HCT116 (cell line): ENCODE measurements at regions not wholly inside any gene's neighbourhood (a gene's known extent, or its start where the extent isn't known, plus 50 kb on each side); places are given as distances from the start of the nearest gene placed in this dataset.

ENCODE experiments used
- ATF3 ChIP-seq: IDR thresholded peaks from 2 replicates; pipeline ENCODE4 v1.6.1; 2012
- CEBPB ChIP-seq: IDR thresholded peaks from 2 replicates; pipeline ENCODE4 v1.6.1; 2012; ENCODE audit warnings: low read depth
- EZH2 ChIP-seq: fragments of 200-600 bp; sonication (generic); IDR thresholded peaks from 2 replicates; pipeline ENCODE4 v1.6.1; 2017; ENCODE audit warnings: antibody characterized with exemption, mixed run types
- POLR2A ChIP-seq: IDR thresholded peaks from 2 replicates; pipeline ENCODE4 v1.7.0; 2011; ENCODE audit warnings: borderline replicate concordance; ENCODE audit not compliant: insufficient read depth, insufficient read length; ENCODE audit errors: extremely low read depth
- SP1 ChIP-seq: IDR thresholded peaks from 2 replicates; pipeline ENCODE4 v1.6.1; 2012; ENCODE audit warnings: low read depth
- YY1 ChIP-seq: IDR thresholded peaks from 2 replicates; pipeline ENCODE4 v1.6.1; 2011; ENCODE audit warnings: low read length, low read depth, moderate library complexity, mild to moderate bottlenecking; ENCODE audit not compliant: insufficient replicate concordance; ENCODE audit errors: extremely low read depth
- TF ChIP-seq, protein P1 (sequence below), 3 experiments: fragments of 200-600 bp in 1 of 3; sonication (generic) in 1 of 3; IDR thresholded peaks in 2 of 3; conservative IDR thresholded peaks in 1 of 3; 2 replicates each; pipeline ENCODE4 v1.5.1; 2012 to 2017; ENCODE audit warnings: low read depth in 2 of 3, low read length in 2 of 3, antibody characterized with exemption in 1 of 3, borderline replicate concordance in 1 of 3, control low read depth in 1 of 3, mild to moderate bottlenecking in 1 of 3, mixed read lengths in 1 of 3, mixed run types in 1 of 3, moderate library complexity in 1 of 3; ENCODE audit not compliant: insufficient read depth in 1 of 3
- TF ChIP-seq, protein P2 (sequence below): IDR thresholded peaks from 2 replicates; pipeline ENCODE4 v1.6.1; 2012

- TF ChIP-seq, protein P1, sequence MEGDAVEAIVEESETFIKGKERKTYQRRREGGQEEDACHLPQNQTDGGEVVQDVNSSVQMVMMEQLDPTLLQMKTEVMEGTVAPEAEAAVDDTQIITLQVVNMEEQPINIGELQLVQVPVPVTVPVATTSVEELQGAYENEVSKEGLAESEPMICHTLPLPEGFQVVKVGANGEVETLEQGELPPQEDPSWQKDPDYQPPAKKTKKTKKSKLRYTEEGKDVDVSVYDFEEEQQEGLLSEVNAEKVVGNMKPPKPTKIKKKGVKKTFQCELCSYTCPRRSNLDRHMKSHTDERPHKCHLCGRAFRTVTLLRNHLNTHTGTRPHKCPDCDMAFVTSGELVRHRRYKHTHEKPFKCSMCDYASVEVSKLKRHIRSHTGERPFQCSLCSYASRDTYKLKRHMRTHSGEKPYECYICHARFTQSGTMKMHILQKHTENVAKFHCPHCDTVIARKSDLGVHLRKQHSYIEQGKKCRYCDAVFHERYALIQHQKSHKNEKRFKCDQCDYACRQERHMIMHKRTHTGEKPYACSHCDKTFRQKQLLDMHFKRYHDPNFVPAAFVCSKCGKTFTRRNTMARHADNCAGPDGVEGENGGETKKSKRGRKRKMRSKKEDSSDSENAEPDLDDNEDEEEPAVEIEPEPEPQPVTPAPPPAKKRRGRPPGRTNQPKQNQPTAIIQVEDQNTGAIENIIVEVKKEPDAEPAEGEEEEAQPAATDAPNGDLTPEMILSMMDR (IDR thresholded peaks at IDR 0.05 in 2 of 3, conservative IDR thresholded peaks at IDR 0.05 in 1 of 3; ENCODE audit: borderline replicate concordance in 1 of 3, insufficient read depth in 1 of 3, low read depth in 2 of 3, low read length in 2 of 3): no peak
- TF ChIP-seq YY1 (no peak), SP1 (no peak), ATF3 (no peak), EZH2 (no peak), POLR2A (no peak), CEBPB (no peak)
- TF ChIP-seq, protein P2, sequence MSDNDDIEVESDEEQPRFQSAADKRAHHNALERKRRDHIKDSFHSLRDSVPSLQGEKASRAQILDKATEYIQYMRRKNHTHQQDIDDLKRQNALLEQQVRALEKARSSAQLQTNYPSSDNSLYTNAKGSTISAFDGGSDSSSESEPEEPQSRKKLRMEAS: no peak
Observed at GRCh38 chr5:61784341-61784740, 452.3 kb downstream of the ZSWIM6 start.
